Ishikawa (cell line): ENCODE measurements at regions not wholly inside any gene's neighbourhood (a gene's known extent, or its start where the extent isn't known, plus 50 kb on each side); places are given as distances from the start of the nearest gene placed in this dataset.

Experiments
- CREB1 ChIP-seq: IDR thresholded peaks from 2 replicates; pipeline ENCODE4 v1.6.1; 2012; ENCODE audit warnings: low read depth
- EGR1 ChIP-seq: IDR thresholded peaks from 2 replicates; pipeline ENCODE4 v1.6.1; 2012
- EP300 ChIP-seq: IDR thresholded peaks from 2 replicates; pipeline ENCODE4 v1.6.1; 2012; ENCODE audit warnings: borderline replicate concordance
- FOXM1 ChIP-seq: IDR thresholded peaks from 2 replicates; pipeline ENCODE4 v1.6.1; 2012; ENCODE audit warnings: low read depth, borderline replicate concordance
- RAD21 ChIP-seq: IDR thresholded peaks from 2 replicates; pipeline ENCODE4 v1.6.1; 2012; ENCODE audit warnings: low read depth
- TAF1 ChIP-seq: IDR thresholded peaks from 2 replicates; pipeline ENCODE4 v1.6.1; 2012; ENCODE audit warnings: low read depth, mild to moderate bottlenecking
- TEAD4 ChIP-seq: IDR thresholded peaks from 2 replicates; pipeline ENCODE4 v1.6.1; 2012
- TF ChIP-seq, protein P1 (sequence below): IDR thresholded peaks from 2 replicates; pipeline ENCODE4 v1.6.1; 2012

DNA sequence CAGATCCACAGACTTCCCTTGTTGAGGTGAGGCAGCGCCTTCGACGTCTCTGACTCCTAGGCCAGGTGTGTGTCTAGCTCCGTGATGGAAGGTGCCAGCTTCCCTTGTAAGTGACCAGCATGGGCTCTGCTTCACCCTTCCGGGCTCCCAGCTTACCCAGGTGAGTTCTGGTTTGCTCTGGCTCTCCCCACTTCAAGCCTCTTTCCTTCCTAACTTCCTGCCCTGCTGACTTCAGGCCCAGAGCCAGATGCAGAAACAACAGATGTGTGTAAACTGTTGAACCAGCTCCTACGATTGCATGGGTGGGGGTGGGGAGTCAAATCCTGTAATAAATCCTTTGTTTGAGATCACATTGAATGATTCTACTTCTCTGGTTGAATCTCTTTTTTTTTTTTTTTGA, 51.6 kb upstream of the BMP6 start:
- TF ChIP-seq EP300 (no peak), EGR1 (no peak), CREB1 (no peak), RAD21 (no peak), TAF1 (no peak), TEAD4 (no peak), FOXM1 (no peak)
- TF ChIP-seq, protein P1, sequence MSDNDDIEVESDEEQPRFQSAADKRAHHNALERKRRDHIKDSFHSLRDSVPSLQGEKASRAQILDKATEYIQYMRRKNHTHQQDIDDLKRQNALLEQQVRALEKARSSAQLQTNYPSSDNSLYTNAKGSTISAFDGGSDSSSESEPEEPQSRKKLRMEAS: no peak
